Caco-2 (cell line): ENCODE measurements at regions not wholly inside any gene's neighbourhood (a gene's known extent, or its start where the extent isn't known, plus 50 kb on each side); places are given as distances from the start of the nearest gene placed in this dataset.

Experiments used
- BruUV-seq: library from RNA; stranded (reverse); fragments of 400-500 nt; replicated peaks from 2 replicates; lab custom pipeline; 2021; lab: Mats Ljungman, UMichigan
- CTCF ChIA-PET: fragments of 300-600 bp; sonication (Branson Sonifier 250); formaldehyde crosslinking; loops from one replicate; lab custom pipeline; 2022; ENCODE audit warnings: antibody characterized with exemption; lab: Charles Lee
- POLR2A ChIA-PET: fragments of 300-600 bp; sonication (Branson Sonifier 250); formaldehyde crosslinking; loops from one replicate; lab custom pipeline; 2022; ENCODE audit warnings: antibody characterized with exemption; lab: Charles Lee
- DNase-seq, 2 experiments: peaks; one replicate each; pipeline versions ENCODE4 v3.0.0 to v3.0.0-alpha.2; 2020 to 2022
- H3K27me3 ChIP-seq: replicated peaks from 2 replicates; pipeline ENCODE4 v1.6.0; 2011; ENCODE audit warnings: low read length; ENCODE audit not compliant: control insufficient read depth, insufficient read depth
- H3K36me3 ChIP-seq: 2 replicates; pipeline ENCODE4 v1.5.1; 2011; ENCODE audit warnings: low read length; ENCODE audit not compliant: control insufficient read depth, insufficient read depth
- H3K4me1 ChIP-seq: fragments of 250-450 bp; sonication (Bioruptor Pico); 2 replicates; pipeline ENCODE4 v1.5.1; 2020; ENCODE audit warnings: mild to moderate bottlenecking
- H3K4me3 ChIP-seq: 2 replicates; pipeline ENCODE4 v1.5.1; 2011; ENCODE audit warnings: low read depth, mild to moderate bottlenecking, control low read depth, low read length
- H3K9me3 ChIP-seq: fragments of 250-450 bp; sonication (Bioruptor Pico); 2 replicates; pipeline ENCODE4 v1.5.1; 2020; ENCODE audit warnings: mild to moderate bottlenecking, moderate library complexity
- H3K27ac Mint-ChIP-seq: one replicate; pipeline ENCODE4 v1.8.0; 2022; ENCODE audit warnings: mixed read lengths; ENCODE audit not compliant: unreplicated experiment
- H3K27me3 Mint-ChIP-seq: one replicate; pipeline ENCODE4 v1.8.0; 2022; ENCODE audit warnings: mixed read lengths; ENCODE audit not compliant: insufficient read depth, unreplicated experiment
- H3K36me3 Mint-ChIP-seq: one replicate; pipeline ENCODE4 v1.8.0; 2022; ENCODE audit warnings: mild to moderate bottlenecking, mixed read lengths; ENCODE audit not compliant: insufficient read depth, unreplicated experiment
- H3K4me1 Mint-ChIP-seq: one replicate; pipeline ENCODE4 v1.8.0; 2022; ENCODE audit warnings: low read depth, mixed read lengths; ENCODE audit not compliant: unreplicated experiment
- H3K4me3 Mint-ChIP-seq: one replicate; pipeline ENCODE4 v1.8.0; 2022; ENCODE audit warnings: mild to moderate bottlenecking, moderate library complexity, mixed read lengths; ENCODE audit not compliant: unreplicated experiment
- H3K9me3 Mint-ChIP-seq: one replicate; pipeline ENCODE4 v1.8.0; 2022; ENCODE audit warnings: mixed read lengths; ENCODE audit not compliant: unreplicated experiment
- CTCF ChIP-seq, 2 experiments: fragments of 200-600 bp in 1 of 2; IDR thresholded peaks; 1 replicate in 1 of 2; 2 replicates in 1 of 2; pipeline versions ENCODE4 v1.5.1 to v1.8.0; 2011 to 2022; ENCODE audit warnings: antibody characterized with exemption in 1 of 2, control low read depth in 1 of 2, inconsistent platforms in 1 of 2, low read depth in 1 of 2, low read length in 1 of 2, mild to moderate bottlenecking in 1 of 2, moderate library complexity in 1 of 2; ENCODE audit not compliant: insufficient read depth in 1 of 2, severe bottlenecking in 1 of 2, unreplicated experiment in 1 of 2
- intact Hi-C: fragments of 100-400 bp; cut with micrococcal nuclease; formaldehyde crosslinking; loops from one replicate; pipeline ENCODE4 v1.10.0; 2022; ENCODE audit not compliant: unreplicated experiment

DNA sequence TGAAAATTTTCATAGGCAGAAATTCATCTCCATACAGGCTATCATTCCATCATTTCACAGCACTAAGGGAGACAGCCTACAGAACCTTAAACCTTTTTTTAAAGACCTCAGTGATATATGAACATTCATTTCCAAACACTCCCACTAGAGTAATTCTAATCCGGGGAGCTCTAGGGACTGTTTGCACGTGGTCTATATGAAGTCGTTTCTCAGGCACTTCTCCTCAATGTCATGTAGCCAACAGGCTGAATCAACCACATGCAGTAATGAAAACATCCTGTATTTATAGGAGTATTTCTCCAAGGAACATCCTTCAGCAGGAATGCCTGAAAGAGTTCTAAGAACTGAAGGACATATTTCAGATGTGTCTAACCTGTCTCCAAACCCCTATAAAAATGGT, 97.3 kb upstream of the CREB1 start:
- intact Hi-C loops = no loop called here
- Mint-ChIP-seq H3K4me3 (no peak overlapping the region), H3K36me3 (no peaks in the 10 kb centered on the region), H3K27me3 (peaks cover 9% of the 10 kb centered on the region), H3K27ac (no peak overlapping the region), H3K4me1 (no peaks in the 10 kb centered on the region), H3K9me3 (no peaks in the 10 kb centered on the region)
- H3K36me3 ChIP-seq = no peaks in the 10 kb centered on the region
- POLR2A ChIA-PET = no interaction called here
- TF ChIP-seq CTCF (IDR thresholded peaks at IDR 0.05; ENCODE audit: insufficient read depth in 1 of 2, low read depth in 1 of 2, low read length in 1 of 2, severe bottlenecking in 1 of 2, unreplicated experiment in 1 of 2) = no peak
- CTCF ChIA-PET = no interaction called here
- H3K9me3 ChIP-seq = no peaks in the 10 kb centered on the region
- no peak overlapping the region for H3K4me3 ChIP-seq
- BruUV-seq = no TSS peak
- no peaks in the 10 kb centered on the region for H3K27me3 ChIP-seq
- H3K4me1 ChIP-seq = no peaks in the 10 kb centered on the region
- DNase-seq = no peak

DNA sequence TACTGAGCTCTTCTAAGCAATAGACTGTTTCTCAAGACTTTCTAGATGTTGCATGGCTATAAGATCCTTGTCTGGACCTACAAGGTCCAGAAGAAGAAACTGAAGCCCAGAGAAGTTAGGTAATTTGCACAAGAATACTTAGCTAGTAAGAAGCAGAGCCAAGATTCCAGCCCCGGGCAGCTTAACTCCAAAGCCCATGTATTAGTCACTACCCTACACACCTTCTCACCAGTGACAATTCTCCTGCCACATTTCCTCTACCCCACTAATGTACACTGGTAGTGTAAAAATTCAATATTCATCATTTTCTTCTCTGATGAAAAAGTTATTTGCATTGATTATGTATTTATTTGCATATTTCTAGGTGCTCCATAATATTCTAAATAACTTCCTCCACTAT, 95.5 kb upstream of the CREB1 start:
- Histone ChIP-seq H3K9me3 (no peaks in the 10 kb centered on the region), H3K36me3 (no peaks in the 10 kb centered on the region), H3K4me1 (no peaks in the 10 kb centered on the region), H3K4me3 (no peak overlapping the region), H3K27me3 (no peaks in the 10 kb centered on the region)
- Mint-ChIP-seq H3K27ac (no peak overlapping the region), H3K36me3 (no peaks in the 10 kb centered on the region), H3K4me1 (no peaks in the 10 kb centered on the region), H3K9me3 (no peaks in the 10 kb centered on the region), H3K4me3 (no peak overlapping the region), H3K27me3 (peaks cover 4% of the 10 kb centered on the region)
- no peak for TF ChIP-seq CTCF (IDR thresholded peaks at IDR 0.05; ENCODE audit: insufficient read depth in 1 of 2, low read depth in 1 of 2, low read length in 1 of 2, severe bottlenecking in 1 of 2, unreplicated experiment in 1 of 2)
- intact Hi-C loops = no loop called here
- DNase-seq = no peak
- no TSS peak for BruUV-seq
- CTCF ChIA-PET = no interaction called here
- POLR2A ChIA-PET = no interaction called here

DNA sequence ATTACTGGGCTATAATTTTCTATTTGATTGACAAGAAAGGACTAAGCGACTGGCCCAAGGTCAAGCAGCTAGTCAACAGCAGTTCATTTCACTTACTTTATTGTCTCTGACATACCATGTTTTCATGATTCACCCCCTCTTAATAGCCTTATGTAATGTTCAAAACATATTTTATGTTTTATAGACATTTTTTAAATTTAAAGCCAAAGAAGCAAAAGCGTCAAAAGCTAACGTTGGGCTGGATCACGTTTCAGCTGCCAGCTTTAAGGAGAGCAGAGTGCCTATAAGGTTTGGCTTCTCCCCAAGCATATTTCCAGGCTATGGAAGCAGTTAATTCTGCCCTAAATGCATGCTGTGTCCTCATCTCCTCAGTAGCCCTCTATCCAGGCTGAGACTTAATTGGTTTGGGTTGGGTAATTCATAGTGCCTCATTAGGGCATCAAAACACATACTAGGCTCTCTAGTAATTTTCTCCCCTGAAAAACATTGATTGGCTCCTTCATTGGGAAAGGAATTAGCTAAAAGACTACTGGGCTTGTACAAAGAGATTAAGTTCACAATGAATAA, 94.8 kb upstream of the CREB1 start:
- no peaks in the 10 kb centered on the region for H3K4me1 Mint-ChIP-seq
- Histone ChIP-seq H3K4me1 (no peaks in the 10 kb centered on the region), H3K4me3 (no peak overlapping the region), H3K9me3 (0 out of 2 replicates have a peak, but pooled peaks cover 2% of the 10 kb centered on the region), H3K36me3 (no peaks in the 10 kb centered on the region), H3K27me3 (no peaks in the 10 kb centered on the region)
- peaks cover 4% of the 10 kb centered on the region for H3K27me3 Mint-ChIP-seq
- no peaks in the 10 kb centered on the region for H3K9me3 Mint-ChIP-seq
- no peak overlapping the region for H3K27ac Mint-ChIP-seq
- CTCF ChIA-PET = no interaction called here
- POLR2A ChIA-PET = interaction anchor here (0.5 kb wide), 1 partner anchor 708 kb away, joined by 4 read pairs; no protein-coding TSS in a partner anchor
- intact Hi-C loops = no loop called here
- TF ChIP-seq CTCF (IDR thresholded peaks at IDR 0.05; ENCODE audit: insufficient read depth in 1 of 2, low read depth in 1 of 2, low read length in 1 of 2, severe bottlenecking in 1 of 2, unreplicated experiment in 1 of 2) = no peak
- no peak overlapping the region for H3K4me3 Mint-ChIP-seq
- BruUV-seq = no TSS peak
- H3K36me3 Mint-ChIP-seq = no peaks in the 10 kb centered on the region
- DNase-seq = no peak
